HFFc6 (cell line): ENCODE measurements at regions not wholly inside any gene's neighbourhood (a gene's known extent, or its start where the extent isn't known, plus 50 kb on each side); places are given as distances from the start of the nearest gene placed in this dataset.

Experiments
- DNase-seq: peaks from one replicate; pipeline ENCODE4 v3.0.0-alpha.2; 2018
- H3K27ac Mint-ChIP-seq: 2 replicates; pipeline ENCODE4 v1.8.0; 2020; ENCODE audit warnings: mild to moderate bottlenecking, mixed read lengths
- H3K27me3 Mint-ChIP-seq: 2 replicates; pipeline ENCODE4 v1.8.0; 2021; ENCODE audit warnings: mild to moderate bottlenecking, moderate library complexity, mixed read lengths; ENCODE audit not compliant: insufficient read depth
- H3K36me3 Mint-ChIP-seq: 2 replicates; pipeline ENCODE4 v1.8.0; 2021; ENCODE audit warnings: low read depth, mixed read lengths
- H3K4me1 Mint-ChIP-seq: 2 replicates; pipeline ENCODE4 v1.8.0; 2020; ENCODE audit warnings: low read depth, mixed read lengths
- H3K4me3 Mint-ChIP-seq: 2 replicates; pipeline ENCODE4 v1.8.0; 2020; ENCODE audit warnings: mild to moderate bottlenecking, moderate library complexity, mixed read lengths
- H3K9me3 Mint-ChIP-seq: 2 replicates; pipeline ENCODE4 v1.8.0; 2020; ENCODE audit warnings: mild to moderate bottlenecking, mixed read lengths
- CTCF ChIP-seq: fragments of 200-600 bp; sonication (generic); IDR thresholded peaks from 2 replicates; pipeline ENCODE4 v1.5.0; 2021; ENCODE audit warnings: antibody characterized with exemption, mild to moderate bottlenecking

- TF ChIP-seq CTCF = no peak
- Mint-ChIP-seq H3K9me3 (no peaks in the 10 kb centered on the region), H3K4me1 (peaks cover 24% of the 10 kb centered on the region), H3K27ac (no peak overlapping the region), H3K27me3 (no peaks in the 10 kb centered on the region; the same call in 1 of the 2 replicates), H3K4me3 (no peak overlapping the region), H3K36me3 (no peaks in the 10 kb centered on the region)
- DNase-seq = no peak
These were observed 68.5 kb upstream of the CLDN10 start for GRCh38 chr13:95484052-95484451.

GRCh38 chr13:95485045-95485517 is 67.4 kb upstream of the CLDN10 start:
- Mint-ChIP-seq H3K27me3 (no peaks in the 10 kb centered on the region; the same call in 1 of the 2 replicates), H3K4me3 (no peak overlapping the region), H3K27ac (peak overlapping the region; percentile 6; the same call in 1 of the 2 replicates), H3K9me3 (peaks cover 5% of the 10 kb centered on the region; the same call in 1 of the 2 replicates), H3K36me3 (no peaks in the 10 kb centered on the region; the same call in 1 of the 2 replicates), H3K4me1 (peaks cover 24% of the 10 kb centered on the region)
- TF ChIP-seq CTCF = no peak
- DNase-seq = peak; percentile 8

- peaks cover 23% of the 10 kb centered on the region for H3K4me1 Mint-ChIP-seq
- DNase-seq = no peak
- H3K27ac Mint-ChIP-seq = peak overlapping the region; percentile 6; the same call in 1 of the 2 replicates
- peaks cover 6% of the 10 kb centered on the region; the same call in 1 of the 2 replicates for H3K9me3 Mint-ChIP-seq
- H3K36me3 Mint-ChIP-seq = no peaks in the 10 kb centered on the region; the same call in 1 of the 2 replicates
- no peak for TF ChIP-seq CTCF
- H3K4me3 Mint-ChIP-seq = no peak overlapping the region
- H3K27me3 Mint-ChIP-seq = no peaks in the 10 kb centered on the region; the same call in 1 of the 2 replicates
These were observed 66.9 kb upstream of the CLDN10 start for GRCh38 chr13:95485518-95486144.

GRCh38 chr13:95492044-95492801 is 60.3 kb upstream of the CLDN10 start:
- Mint-ChIP-seq H3K27me3 (no peaks in the 10 kb centered on the region), H3K36me3 (no peaks in the 10 kb centered on the region; the same call in 1 of the 2 replicates), H3K9me3 (peaks cover 6% of the 10 kb centered on the region; the same call in 1 of the 2 replicates), H3K4me3 (no peak overlapping the region), H3K4me1 (no peaks in the 10 kb centered on the region), H3K27ac (no peak overlapping the region)
- no peak for DNase-seq
- TF ChIP-seq CTCF = no peak

- Mint-ChIP-seq H3K9me3 (peaks cover 6% of the 10 kb centered on the region; the same call in 1 of the 2 replicates), H3K4me3 (no peak overlapping the region), H3K4me1 (no peaks in the 10 kb centered on the region), H3K27ac (no peak overlapping the region), H3K36me3 (no peaks in the 10 kb centered on the region; the same call in 1 of the 2 replicates), H3K27me3 (peaks cover 8% of the 10 kb centered on the region; the same call in 1 of the 2 replicates)
- DNase-seq = peak; percentile 65
- peak; percentile 90 for TF ChIP-seq CTCF
These were observed 58.3 kb upstream of the CLDN10 start for GRCh38 chr13:95494082-95494681.
